GM18498 (cell line): ENCODE measurements at regions not wholly inside any gene's neighbourhood (a gene's known extent, or its start where the extent isn't known, plus 50 kb on each side); places are given as distances from the start of the nearest gene placed in this dataset.

ENCODE experiments used
- ATAC-seq: cut with Tn5 transposase; IDR thresholded peaks from one replicate; pipeline ENCODE4 v1.9.1; 2021; ENCODE audit warnings: mild to moderate bottlenecking, moderate library complexity; ENCODE audit not compliant: unreplicated experiment

DNA sequence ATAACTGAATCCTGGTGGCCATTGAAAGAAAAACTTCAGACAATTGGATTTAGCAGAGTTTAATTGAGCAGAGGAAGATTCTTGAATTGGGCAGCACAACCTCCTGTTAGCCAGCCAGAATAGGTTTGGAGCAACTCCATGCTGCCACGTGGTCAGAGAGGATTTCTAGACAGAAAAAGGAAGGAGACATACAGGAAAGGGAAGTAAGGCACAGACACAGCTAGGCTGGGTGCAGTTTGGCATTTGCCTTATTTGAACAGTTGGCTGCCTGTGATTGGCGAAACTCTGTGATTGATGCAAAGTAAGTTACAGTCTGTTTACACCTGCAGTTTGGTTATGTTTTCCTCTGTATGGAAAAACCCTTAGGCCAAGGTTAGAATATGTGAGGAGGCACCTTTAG, 85.8 kb upstream of the SPATA13 start:
- no peak for ATAC-seq

GRCh38 chr13:24075137-24075975, 85.2 kb upstream of the SPATA13 start:
- no peak for ATAC-seq

- ATAC-seq, result no peak
Observed at GRCh38 chr13:24076109-24076508, 84.4 kb upstream of the SPATA13 start.

- ATAC-seq, result no peak
Observed at GRCh38 chr13:24076636-24077035, 83.9 kb upstream of the SPATA13 start.

GRCh38 chr13:24080134-24080533, 80.4 kb upstream of the SPATA13 start:
- ATAC-seq, result no peak

DNA sequence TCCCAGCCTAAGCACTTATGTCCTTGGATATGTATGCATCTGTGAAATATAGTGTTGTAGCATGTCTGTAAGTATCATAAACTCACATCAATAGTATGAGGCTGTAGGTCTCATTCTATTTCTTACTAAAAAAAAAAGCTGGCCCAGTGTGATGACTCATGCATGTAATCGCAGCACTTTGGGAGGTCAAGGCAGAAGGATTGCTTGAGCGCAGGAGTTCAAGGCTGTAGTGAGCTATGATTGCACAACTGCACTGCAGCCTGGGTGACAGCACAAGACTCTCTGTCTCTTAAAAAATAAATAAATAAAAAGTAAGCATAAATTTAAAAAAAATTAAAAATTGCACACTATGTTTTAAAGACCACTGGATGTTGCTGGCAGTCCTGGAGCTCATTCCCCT, 79.1 kb upstream of the SPATA13 start:
- ATAC-seq, result no peak

DNA sequence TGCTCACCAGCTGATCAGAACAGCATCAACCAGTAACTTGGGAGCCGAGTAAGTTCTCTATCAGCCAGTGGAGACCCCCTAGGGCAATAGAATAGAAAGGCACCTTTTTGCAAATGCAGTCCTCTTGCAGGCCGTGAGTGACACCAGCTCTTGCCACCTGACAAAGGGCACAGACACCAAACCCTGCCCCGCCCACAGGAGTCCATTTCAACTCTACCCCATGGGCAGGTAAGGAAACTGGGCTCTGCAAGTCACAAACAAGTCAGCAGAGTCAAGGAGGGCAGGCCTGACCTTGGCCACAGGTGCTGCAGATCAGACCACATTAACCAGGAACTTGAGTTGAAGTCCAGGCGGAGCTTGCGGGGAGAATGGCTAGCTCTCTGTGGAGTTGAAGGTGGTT, 77.4 kb upstream of the SPATA13 start:
- ATAC-seq, result no peak

DNA sequence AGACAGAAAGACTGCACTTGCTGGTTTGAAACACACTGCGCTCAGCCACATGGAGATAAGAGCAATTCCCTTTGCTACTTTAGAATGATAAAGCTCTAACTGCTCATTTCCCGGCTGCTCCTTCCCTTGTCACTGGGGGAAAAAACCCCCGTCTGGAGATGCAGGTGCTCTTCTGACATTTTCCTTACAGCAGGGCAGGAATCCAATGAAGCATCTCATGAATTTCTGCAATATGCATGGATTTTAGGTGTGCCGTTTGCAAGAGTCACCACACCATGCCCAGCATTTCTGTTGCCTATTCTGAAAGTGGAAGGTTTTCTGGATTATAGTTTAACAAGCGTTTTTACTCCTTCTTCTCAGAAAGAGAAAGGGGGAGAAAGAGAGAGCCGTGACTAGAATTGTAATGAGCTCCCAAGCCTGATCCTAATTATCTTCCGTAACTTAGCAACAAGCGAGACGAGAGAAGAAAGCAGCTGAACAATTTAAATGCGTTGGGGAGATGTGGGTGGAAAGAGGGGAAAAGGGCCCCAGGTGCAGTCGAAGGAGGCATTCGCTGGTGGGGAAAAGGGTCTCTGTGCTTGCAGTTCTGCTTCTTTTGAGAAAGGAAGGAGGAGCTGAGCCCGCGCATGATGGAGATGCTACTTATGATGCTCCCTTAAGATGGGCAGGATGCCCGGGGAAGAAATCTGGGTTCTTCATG, 76.6 kb upstream of the SPATA13 start:
- no peak for ATAC-seq

DNA sequence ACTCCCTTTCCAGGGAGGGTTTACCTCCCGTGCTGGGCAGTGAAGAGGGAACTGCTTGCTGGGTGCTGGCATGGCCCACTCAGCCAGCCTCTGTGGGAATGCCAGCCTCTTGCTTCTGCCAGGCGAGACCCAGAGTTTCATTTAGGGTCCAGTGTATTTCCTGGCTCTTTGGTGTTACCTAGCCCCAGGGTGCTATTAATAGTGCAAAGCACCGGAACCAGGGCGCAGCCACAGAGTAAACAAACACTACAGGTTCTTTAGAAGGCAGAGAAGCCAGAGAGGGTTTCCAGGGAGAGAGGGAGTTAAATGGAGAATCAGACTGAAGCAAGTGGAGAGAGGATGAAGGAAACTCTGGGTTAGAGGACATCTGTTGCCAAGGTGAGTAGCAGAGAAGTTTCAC, 74.9 kb upstream of the SPATA13 start:
- ATAC-seq, result no peak

GRCh38 chr13:24086642-24087041, 73.9 kb upstream of the SPATA13 start:
- no peak for ATAC-seq

- ATAC-seq, result no peak
Observed at GRCh38 chr13:24087605-24088225, 72.8 kb upstream of the SPATA13 start.

- ATAC-seq, result no peak
Observed at GRCh38 chr13:24090049-24090448, 70.5 kb upstream of the SPATA13 start.

- no peak for ATAC-seq
Observed at GRCh38 chr13:24091080-24091479, 69.4 kb upstream of the SPATA13 start.

DNA sequence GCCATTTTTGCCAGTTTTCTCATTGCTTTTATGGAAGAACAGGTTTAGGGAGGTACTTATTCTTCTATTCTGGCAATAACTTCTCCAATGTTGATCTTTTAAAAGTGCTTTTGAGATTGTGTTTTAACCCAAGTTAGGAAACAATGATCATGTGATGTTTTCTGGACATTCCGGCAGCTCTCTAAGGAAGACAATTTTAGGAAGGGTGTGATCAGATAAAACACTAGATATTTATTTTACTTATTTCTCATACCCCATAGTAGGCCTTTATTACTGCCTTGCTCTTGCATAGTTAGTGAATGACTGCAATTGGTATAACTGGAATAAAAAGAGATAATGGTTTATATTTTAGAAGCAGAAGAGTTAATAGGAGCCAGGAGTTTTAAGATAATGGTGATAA, 68.4 kb upstream of the SPATA13 start:
- ATAC-seq, result no peak

GRCh38 chr13:24093047-24093446, 67.5 kb upstream of the SPATA13 start:
- no peak for ATAC-seq

DNA sequence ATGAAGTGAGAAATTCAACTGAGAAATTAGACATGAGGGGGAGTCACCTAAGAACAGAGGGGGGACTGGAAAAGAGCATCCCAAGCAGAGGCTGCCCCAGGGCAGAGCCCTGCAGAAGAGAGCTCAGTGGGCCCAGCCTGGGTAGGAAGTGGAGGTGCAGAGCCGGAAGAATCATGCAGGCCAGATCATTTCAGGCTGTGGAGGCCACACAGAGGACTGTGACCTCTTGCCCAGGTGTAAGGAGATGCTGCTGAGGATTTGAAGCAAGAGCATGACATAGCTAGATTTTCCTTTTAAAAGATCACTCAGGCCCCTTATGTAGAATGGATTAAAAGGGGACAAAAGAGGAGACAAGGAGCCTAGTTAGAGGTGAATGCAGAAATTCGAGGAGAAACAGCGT, 63.9 kb upstream of the SPATA13 start:
- no peak for ATAC-seq

DNA sequence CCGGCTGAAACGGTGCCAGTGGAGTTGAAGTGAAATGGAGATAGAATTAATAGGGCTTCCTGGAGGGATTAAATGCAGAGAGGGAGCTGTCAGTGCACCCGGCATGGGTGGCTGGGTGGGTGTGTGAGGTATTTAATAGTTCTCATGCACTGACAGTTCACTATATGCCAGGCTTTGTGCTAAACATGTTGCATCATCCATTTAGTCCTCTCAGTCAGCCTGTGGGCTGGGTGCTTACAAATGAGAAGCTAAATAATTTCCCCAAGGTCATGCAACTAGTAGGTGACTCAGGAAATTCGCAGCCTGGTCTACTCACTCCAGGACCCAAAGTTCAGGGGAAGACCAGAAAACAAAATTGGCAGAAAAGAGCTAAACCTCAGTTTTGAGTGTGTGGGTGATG, 63.5 kb upstream of the SPATA13 start:
- no peak for ATAC-seq

DNA sequence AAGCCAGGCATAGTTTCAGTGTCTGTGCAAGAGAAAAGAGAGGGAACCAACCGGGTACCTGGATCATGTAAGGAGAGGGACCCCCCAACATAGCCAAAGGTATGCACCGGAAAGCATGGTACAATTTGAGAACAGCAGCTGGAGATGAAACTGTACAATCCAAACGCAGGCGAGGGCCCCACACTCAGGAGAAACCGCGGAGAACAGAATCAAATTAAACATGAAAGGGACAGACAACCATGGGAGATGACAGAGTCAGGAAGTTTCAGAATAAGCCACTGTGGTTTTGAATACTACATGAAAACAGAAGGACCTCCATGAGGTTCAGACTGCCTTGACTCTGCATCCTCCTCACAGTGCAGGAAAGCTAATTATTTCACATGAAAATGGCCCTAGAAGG, 62.9 kb upstream of the SPATA13 start:
- no peak for ATAC-seq

DNA sequence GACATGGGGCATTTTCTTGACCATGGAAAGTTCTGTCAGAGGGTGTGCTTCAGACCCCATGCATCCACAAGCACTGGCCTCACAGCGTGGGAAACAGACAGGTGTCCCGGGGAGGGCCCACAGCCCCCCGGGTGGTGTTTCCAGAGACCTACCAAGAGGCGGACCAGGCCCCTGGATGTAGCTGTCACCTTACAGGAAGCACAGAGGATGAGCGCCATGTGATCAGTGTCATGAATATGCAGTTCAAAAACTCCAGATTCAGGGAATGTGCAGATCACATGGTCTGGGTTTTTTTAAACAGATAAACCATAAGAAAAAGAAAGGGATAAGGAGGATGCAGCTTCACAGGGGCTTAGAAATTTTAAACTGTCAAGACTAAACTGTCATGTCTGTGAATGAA, 61.0 kb upstream of the SPATA13 start:
- ATAC-seq, result no peak

DNA sequence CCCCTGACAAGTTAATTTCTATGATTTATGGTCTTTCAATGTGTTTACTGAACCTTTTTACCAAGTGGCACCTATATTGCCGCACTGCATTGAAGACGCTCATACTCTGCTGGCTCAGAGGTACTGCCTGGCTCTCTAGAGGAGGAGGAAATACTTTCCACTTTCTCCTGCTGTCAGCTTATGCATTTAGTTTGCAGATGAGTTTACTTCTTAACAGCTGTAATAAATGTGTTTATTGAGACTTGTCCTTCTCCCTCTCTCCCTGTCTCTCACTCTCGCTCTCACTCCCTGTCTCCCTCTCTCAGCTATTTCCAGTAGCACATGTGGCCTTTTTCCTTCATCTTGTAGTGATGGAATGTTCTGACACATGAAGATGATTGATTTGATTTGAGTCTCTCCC, 60.3 kb upstream of the SPATA13 start:
- ATAC-seq, result no peak

- no peak for ATAC-seq
Observed at GRCh38 chr13:24103782-24104372, 56.6 kb upstream of the SPATA13 start.

- no peak for ATAC-seq
Observed at GRCh38 chr13:24104723-24105122, 55.8 kb upstream of the SPATA13 start.
